IMR-90 (cell line): ENCODE measurements at regions not wholly inside any gene's neighbourhood (a gene's known extent, or its start where the extent isn't known, plus 50 kb on each side); places are given as distances from the start of the nearest gene placed in this dataset.

Experiments
- ATAC-seq: fragments of 200-7000 bp; cut with Tn5 transposase; 2 replicates; pipeline ENCODE4 v1.9.1; 2020; ENCODE audit warnings: low read depth, mild to moderate bottlenecking, moderate library complexity
- BruUV-seq: library from RNA; stranded (reverse); fragments of 400-500 nt; replicated peaks from 2 replicates; lab custom pipeline; 2021; lab: Mats Ljungman, UMichigan
- CTCF ChIA-PET: fragments of 300-600 bp; formaldehyde crosslinking; extraction: SDS; loops from one replicate; lab custom pipeline; 2021; ENCODE audit warnings: antibody characterized with exemption; lab: Yijun Ruan, JAX
- POLR2A ChIA-PET: fragments of 300-600 bp; sonication (Branson Sonifier 250); formaldehyde crosslinking; loops from one replicate; lab custom pipeline; 2022; ENCODE audit warnings: antibody characterized with exemption; ENCODE audit not compliant: unreplicated experiment; lab: Charles Lee
- DNase-seq: peaks from one replicate; pipeline ENCODE4 v3.0.0; 2013
- H2AFZ ChIP-seq: replicated peaks from 2 replicates; pipeline ENCODE3; 2013; ENCODE audit warnings: low read length, mild to moderate bottlenecking; ENCODE audit not compliant: poor library complexity
- H2AK5ac ChIP-seq: 2 replicates; pipeline ENCODE4 v1.6.1; 2013; ENCODE audit warnings: low read depth, low read length, inconsistent platforms
- H2AK9ac ChIP-seq: replicated peaks from 2 replicates; pipeline ENCODE3; 2013; ENCODE audit warnings: mild to moderate bottlenecking, low read depth, low read length, moderate library complexity; ENCODE audit not compliant: poor library complexity
- H2BK120ac ChIP-seq: 2 replicates; pipeline ENCODE4 v1.6.1; 2013; ENCODE audit warnings: low read depth, low read length, inconsistent platforms
- H2BK15ac ChIP-seq: 3 replicates; pipeline ENCODE4 v1.6.1; 2013; ENCODE audit warnings: low read depth, low read length, inconsistent platforms
- H2BK20ac ChIP-seq: 2 replicates; pipeline ENCODE4 v1.6.1; 2013; ENCODE audit warnings: low read depth, mild to moderate bottlenecking, inconsistent platforms, low read length, moderate library complexity
- H2BK5ac ChIP-seq: 2 replicates; pipeline ENCODE4 v1.6.1; 2013; ENCODE audit warnings: mild to moderate bottlenecking, low read depth, low read length, inconsistent platforms; ENCODE audit not compliant: poor library complexity, severe bottlenecking
- H3K14ac ChIP-seq: replicated peaks from 2 replicates; pipeline ENCODE4 v1.6.1; 2013; ENCODE audit warnings: low read depth, low read length, inconsistent platforms
- H3K18ac ChIP-seq: 2 replicates; pipeline ENCODE4 v1.6.1; 2013; ENCODE audit warnings: low read depth, low read length, control low read depth
- H3K23ac ChIP-seq: 2 replicates; pipeline ENCODE4 v1.6.1; 2013; ENCODE audit warnings: low read depth, low read length, inconsistent platforms
- H3K27ac ChIP-seq: 2 replicates; pipeline ENCODE4 v1.5.1; 2013; ENCODE audit warnings: mild to moderate bottlenecking, control low read depth, low read length; ENCODE audit not compliant: insufficient read depth
- H3K27me3 ChIP-seq: 2 replicates; pipeline ENCODE4 v1.6.1; 2013; ENCODE audit warnings: low read length; ENCODE audit not compliant: control insufficient read depth, insufficient read depth
- H3K36me3 ChIP-seq: 2 replicates; pipeline ENCODE4 v1.6.1; 2013; ENCODE audit warnings: low read length, mixed read lengths; ENCODE audit not compliant: control insufficient read depth, insufficient read depth
- H3K4ac ChIP-seq: 2 replicates; pipeline ENCODE4 v1.6.1; 2013; ENCODE audit warnings: low read depth, low read length, inconsistent platforms
- H3K4me1 ChIP-seq: 2 replicates; pipeline ENCODE4 v1.6.1; 2013; ENCODE audit warnings: low read length, mixed read lengths; ENCODE audit not compliant: control insufficient read depth, insufficient read depth
- H3K4me2 ChIP-seq: 2 replicates; pipeline ENCODE4 v1.6.1; 2013; ENCODE audit warnings: low read depth, mild to moderate bottlenecking, control low read depth, low read length, moderate library complexity
- H3K4me3 ChIP-seq: 2 replicates; pipeline ENCODE4 v1.5.1; 2013; ENCODE audit warnings: low read depth, mild to moderate bottlenecking, control low read depth, low read length, moderate library complexity; ENCODE audit not compliant: insufficient read depth
- H3K56ac ChIP-seq: 2 replicates; pipeline ENCODE4 v1.6.1; 2013; ENCODE audit warnings: low read length, inconsistent platforms; ENCODE audit not compliant: insufficient read depth; ENCODE audit errors: extremely low read depth
- H3K79me1 ChIP-seq, 2 experiments: 2 replicates each; pipeline ENCODE4 v1.6.1; 2013; ENCODE audit warnings: low read length in 2 of 2, inconsistent platforms in 1 of 2, low read depth in 1 of 2
- H3K9ac ChIP-seq: 2 replicates; pipeline ENCODE4 v1.6.1; 2013; ENCODE audit warnings: low read depth, low read length, control low read depth
- H3K9me1 ChIP-seq: 2 replicates; pipeline ENCODE4 v1.6.1; 2013; ENCODE audit warnings: low read length, inconsistent platforms; ENCODE audit not compliant: insufficient read depth
- H3K9me3 ChIP-seq: 2 replicates; pipeline ENCODE4 v1.6.1; 2013; ENCODE audit warnings: low read length; ENCODE audit not compliant: control insufficient read depth, insufficient read depth
- H4K20me1 ChIP-seq: 2 replicates; pipeline ENCODE4 v1.6.1; 2013; ENCODE audit warnings: low read length, inconsistent platforms; ENCODE audit not compliant: insufficient read depth
- H4K5ac ChIP-seq: 2 replicates; pipeline ENCODE4 v1.6.1; 2013; ENCODE audit warnings: mild to moderate bottlenecking, low read depth, low read length, control low read depth
- H4K8ac ChIP-seq, 2 experiments: 2 replicates each; pipeline ENCODE4 v1.6.1; 2013; ENCODE audit warnings: low read depth in 2 of 2, low read length in 2 of 2, control low read depth in 1 of 2, inconsistent platforms in 1 of 2
- H4K91ac ChIP-seq: 2 replicates; pipeline ENCODE4 v1.6.1; 2013; ENCODE audit warnings: low read depth, low read length, inconsistent platforms; ENCODE audit not compliant: insufficient read depth
- CEBPB ChIP-seq: IDR thresholded peaks from 2 replicates; pipeline ENCODE4 v1.6.1; 2012; ENCODE audit warnings: low read depth, low read length, improper control_type of control experiment
- FOS ChIP-seq: fragments of 150-350 bp; IDR thresholded peaks from 2 replicates; pipeline ENCODE4 v1.6.1; 2016; ENCODE audit warnings: low read depth, low read length
- MAFK ChIP-seq: IDR thresholded peaks from 2 replicates; pipeline ENCODE4 v1.6.1; 2012; ENCODE audit warnings: low read depth, low read length, improper control_type of control experiment
- MXI1 ChIP-seq: IDR thresholded peaks from 2 replicates; pipeline ENCODE4 v1.6.1; 2012; ENCODE audit warnings: low read depth, mild to moderate bottlenecking, low read length, moderate library complexity, borderline replicate concordance
- NFE2L2 ChIP-seq: fragments of 150-350 bp; IDR thresholded peaks from 2 replicates; pipeline ENCODE4 v1.6.1; 2016; ENCODE audit warnings: low read depth, mild to moderate bottlenecking, low read length
- RAD21 ChIP-seq: IDR thresholded peaks from 2 replicates; pipeline ENCODE4 v1.6.1; 2012; ENCODE audit warnings: low read length, improper control_type of control experiment
- SMC3 ChIP-seq: fragments of 150-350 bp; IDR thresholded peaks from 2 replicates; pipeline ENCODE4 v1.6.1; 2016; ENCODE audit warnings: low read depth, mild to moderate bottlenecking, antibody characterized with exemption, low read length, moderate library complexity
- WGBS, 2 experiments: methylation state at CpG; one replicate each; pipeline versions ENCODE4 v1.1.5 to v1.1.7; 2013; ENCODE audit warnings: missing lambda C conversion rate in 2 of 2; ENCODE audit not compliant: insufficient read length in 1 of 2; ENCODE audit errors: extremely low coverage in 2 of 2; 5-methylcytosine and 5-hydroxymethylcytosine counted together
- dilution Hi-C: fragments of 300-500 bp; cut with HindIII; formaldehyde crosslinking; loops from one replicate; pipeline ENCODE4 v1.14.3; 2018; ENCODE audit warnings: low sequenced_read_pairs; ENCODE audit not compliant: unreplicated experiment
- in situ Hi-C: fragments of 300-500 bp; cut with MboI; formaldehyde crosslinking; loops from 3 replicates; pipeline ENCODE4 v1.14.3; 2019; ENCODE audit warnings: low sequenced_read_pairs, inconsistent platforms, mixed read lengths
- intact Hi-C: fragments of 100-400 bp; cut with micrococcal nuclease; formaldehyde crosslinking; loops from 2 replicates; pipeline ENCODE4 v1.10.0; 2022
- TF ChIP-seq, protein P1 (sequence below): conservative IDR thresholded peaks from 2 replicates; pipeline ENCODE4 v1.5.1; 2012; ENCODE audit warnings: mild to moderate bottlenecking, low read depth, low read length, improper control_type of control experiment
- TF ChIP-seq, protein P2 (sequence below): fragments of 150-350 bp; IDR thresholded peaks from 2 replicates; pipeline ENCODE4 v1.6.1; 2016; ENCODE audit warnings: low read depth, mild to moderate bottlenecking, low read length, moderate library complexity, borderline replicate concordance

DNA sequence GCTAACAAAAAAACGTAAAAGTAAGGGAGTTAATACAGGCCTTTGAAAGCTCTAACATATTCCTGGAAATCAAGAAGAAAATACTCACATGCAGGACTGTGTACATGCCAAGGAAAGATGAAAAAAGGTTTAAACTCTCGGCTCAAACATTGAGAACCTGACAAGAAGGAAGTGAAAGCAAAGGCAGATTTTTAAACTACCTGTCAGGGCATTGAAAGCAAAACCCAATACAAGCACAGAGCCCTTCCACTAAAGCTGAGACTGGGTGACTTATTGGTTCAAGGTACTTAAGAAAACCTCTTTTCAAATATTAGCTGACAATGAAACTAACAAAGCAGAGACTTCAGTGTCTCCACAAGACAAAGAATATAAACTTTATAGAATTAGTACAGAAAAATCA is 313.0 kb upstream of the GRID2 start:
- no peak overlapping the region for H2BK5ac ChIP-seq
- H3K27me3 ChIP-seq = no peaks in the 10 kb centered on the region
- CTCF ChIA-PET = no interaction called here
- H3K18ac ChIP-seq = no peak overlapping the region
- WGBS, 2 experiments = no CpG with 5 or more reads among the region's 2 CpGs
- H3K14ac ChIP-seq = no peak overlapping the region
- H3K9me1 ChIP-seq = no peaks in the 10 kb centered on the region
- H2BK15ac ChIP-seq = no peak overlapping the region
- dilution Hi-C loops (no loop called here), in situ Hi-C loops (no loop called here), intact Hi-C loops (no loop called here)
- no peaks in the 10 kb centered on the region for H3K79me1 ChIP-seq
- H3K23ac ChIP-seq = no peak overlapping the region
- H3K4me3 ChIP-seq = no peak overlapping the region
- no peak overlapping the region for H2AK9ac ChIP-seq
- no peaks in the 10 kb centered on the region for H4K20me1 ChIP-seq
- H3K4me1 ChIP-seq = no peaks in the 10 kb centered on the region
- no peak overlapping the region for H4K91ac ChIP-seq
- no peak overlapping the region for H3K27ac ChIP-seq
- ATAC-seq (no peak), DNase-seq (no peak)
- no peak overlapping the region for H4K5ac ChIP-seq
- H2AK5ac ChIP-seq = no peak overlapping the region
- H2AFZ ChIP-seq = no peak overlapping the region
- TF ChIP-seq NFE2L2 (no peak), SMC3 (no peak), RAD21 (no peak), FOS (no peak), MXI1 (no peak), CEBPB (no peak), MAFK (no peak)
- TF ChIP-seq, protein P1, sequence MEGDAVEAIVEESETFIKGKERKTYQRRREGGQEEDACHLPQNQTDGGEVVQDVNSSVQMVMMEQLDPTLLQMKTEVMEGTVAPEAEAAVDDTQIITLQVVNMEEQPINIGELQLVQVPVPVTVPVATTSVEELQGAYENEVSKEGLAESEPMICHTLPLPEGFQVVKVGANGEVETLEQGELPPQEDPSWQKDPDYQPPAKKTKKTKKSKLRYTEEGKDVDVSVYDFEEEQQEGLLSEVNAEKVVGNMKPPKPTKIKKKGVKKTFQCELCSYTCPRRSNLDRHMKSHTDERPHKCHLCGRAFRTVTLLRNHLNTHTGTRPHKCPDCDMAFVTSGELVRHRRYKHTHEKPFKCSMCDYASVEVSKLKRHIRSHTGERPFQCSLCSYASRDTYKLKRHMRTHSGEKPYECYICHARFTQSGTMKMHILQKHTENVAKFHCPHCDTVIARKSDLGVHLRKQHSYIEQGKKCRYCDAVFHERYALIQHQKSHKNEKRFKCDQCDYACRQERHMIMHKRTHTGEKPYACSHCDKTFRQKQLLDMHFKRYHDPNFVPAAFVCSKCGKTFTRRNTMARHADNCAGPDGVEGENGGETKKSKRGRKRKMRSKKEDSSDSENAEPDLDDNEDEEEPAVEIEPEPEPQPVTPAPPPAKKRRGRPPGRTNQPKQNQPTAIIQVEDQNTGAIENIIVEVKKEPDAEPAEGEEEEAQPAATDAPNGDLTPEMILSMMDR = no peak
- TF ChIP-seq, protein P2, sequence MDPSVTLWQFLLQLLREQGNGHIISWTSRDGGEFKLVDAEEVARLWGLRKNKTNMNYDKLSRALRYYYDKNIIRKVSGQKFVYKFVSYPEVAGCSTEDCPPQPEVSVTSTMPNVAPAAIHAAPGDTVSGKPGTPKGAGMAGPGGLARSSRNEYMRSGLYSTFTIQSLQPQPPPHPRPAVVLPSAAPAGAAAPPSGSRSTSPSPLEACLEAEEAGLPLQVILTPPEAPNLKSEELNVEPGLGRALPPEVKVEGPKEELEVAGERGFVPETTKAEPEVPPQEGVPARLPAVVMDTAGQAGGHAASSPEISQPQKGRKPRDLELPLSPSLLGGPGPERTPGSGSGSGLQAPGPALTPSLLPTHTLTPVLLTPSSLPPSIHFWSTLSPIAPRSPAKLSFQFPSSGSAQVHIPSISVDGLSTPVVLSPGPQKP = no peak
- no peak overlapping the region for H4K8ac ChIP-seq
- no peak overlapping the region for H2BK120ac ChIP-seq
- H2BK20ac ChIP-seq = no peak overlapping the region
- no peak overlapping the region for H3K9ac ChIP-seq
- H3K4me2 ChIP-seq = no peak overlapping the region
- POLR2A ChIA-PET = no interaction called here
- H3K56ac ChIP-seq = no peak overlapping the region
- H3K9me3 ChIP-seq = no peaks in the 10 kb centered on the region
- H3K36me3 ChIP-seq = no peaks in the 10 kb centered on the region
- no TSS peak for BruUV-seq
- no peak overlapping the region for H3K4ac ChIP-seq
